Gastroesophageal sphincter (tissue), 4 donors: ENCODE measurements at regions not wholly inside any gene's neighbourhood (a gene's known extent, or its start where the extent isn't known, plus 50 kb on each side); places are given as distances from the start of the nearest gene placed in this dataset.
"Not testable (repeated sequence)": the region's sequence is repeated elsewhere in the genome, so short reads cannot be mapped to it uniquely, and the experiment has no call there.

Experiments used
- ATAC-seq: fragments of 150-250 bp; one replicate; pipeline ENCODE4 v1.9.1; 2016; ENCODE audit warnings: mild to moderate bottlenecking, moderate library complexity
- H3K27ac ChIP-seq, 4 donors: fragments of 200-600 bp; sonication (generic) in 3 of 4; 1 replicate in 3 of 4; 2 replicates in 1 of 4; pipeline ENCODE4 v1.5.1; 2016 to 2019
- H3K27me3 ChIP-seq: fragments of 200-600 bp; sonication (generic); one replicate; pipeline ENCODE4 v1.5.1; 2019
- H3K36me3 ChIP-seq, 2 donors: fragments of 200-600 bp; sonication (generic); one replicate each; pipeline ENCODE4 v1.5.1; 2019; ENCODE audit warnings: control low read depth in 1 of 2
- H3K4me1 ChIP-seq, 3 donors: fragments of 200-600 bp; sonication (generic); 1 replicate in 2 of 3; 2 replicates in 1 of 3; pipeline ENCODE4 v1.5.1; 2016 to 2019; ENCODE audit warnings: control low read depth in 2 of 3
- H3K4me3 ChIP-seq, 2 donors: fragments of 200-600 bp; sonication (generic); one replicate each; pipeline ENCODE4 v1.5.1; 2019; ENCODE audit warnings: mild to moderate bottlenecking in 1 of 2, moderate library complexity in 1 of 2
- H3K9me3 ChIP-seq, 3 donors: fragments of 200-600 bp; sonication (generic); one replicate each; pipeline ENCODE4 v1.5.1; 2017 to 2019; ENCODE audit warnings: control low read depth in 2 of 3
- CTCF ChIP-seq, 4 experiments: fragments of 200-600 bp in 2 of 4; fragments of 450-650 bp in 2 of 4; sonication (generic) in 1 of 4; IDR thresholded peaks; one replicate each; pipeline ENCODE4 v1.5.1; 2017 to 2019; ENCODE audit warnings: antibody characterized with exemption in 4 of 4, mild to moderate bottlenecking in 2 of 4, moderate library complexity in 2 of 4
- WGBS, 2 donors: methylation state at CpG; one replicate each; pipeline ENCODE4 v1.1.5; 2018; ENCODE audit warnings: low coverage in 1 of 2; 5-methylcytosine and 5-hydroxymethylcytosine counted together

DNA sequence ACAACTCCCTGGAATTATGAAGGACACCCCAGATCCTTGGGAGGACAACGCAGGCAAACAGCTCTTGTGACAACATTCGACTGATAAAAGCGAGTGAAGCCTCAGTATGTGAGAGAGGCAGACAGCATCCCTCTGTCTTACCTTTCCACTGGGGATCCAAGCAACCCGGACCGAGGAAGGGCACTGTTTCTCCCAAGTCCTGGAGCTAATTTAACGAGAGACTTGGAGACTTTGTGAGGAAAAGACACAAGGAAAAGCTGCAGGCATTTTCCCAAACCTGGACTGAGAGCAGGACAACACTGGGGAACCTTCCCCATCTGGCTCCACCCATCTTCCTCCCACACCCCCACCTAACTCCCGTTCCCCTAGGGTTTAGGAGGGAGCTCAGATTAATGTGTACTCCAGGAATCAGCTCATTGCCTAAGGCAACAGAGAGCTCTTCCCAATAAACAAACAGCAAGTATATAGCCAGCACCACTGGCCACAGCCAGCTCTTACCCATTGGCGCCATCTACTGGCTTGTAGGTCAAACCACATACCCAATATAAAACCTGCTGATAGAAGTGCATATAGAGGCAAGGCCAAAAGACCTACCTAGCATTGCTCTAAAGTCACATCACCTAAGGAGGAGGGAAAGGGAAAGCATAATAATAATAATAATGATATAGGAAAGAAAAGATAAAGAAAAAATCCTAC, 76.7 kb upstream of the NEK3 start:
- not testable (repeated sequence) for H3K27me3 ChIP-seq, H3K9me3 ChIP-seq, H3K27ac ChIP-seq, H3K36me3 ChIP-seq, H3K4me1 ChIP-seq
- TF ChIP-seq CTCF (IDR thresholded peaks at IDR 0.05), result peak; percentile 38 to 71 (median 55)
- ATAC-seq, result peak; percentile 90
- H3K4me3 ChIP-seq, result peak overlapping the region in 1 of 2 donors; percentile 14
- 20% methylated on average over 1 of the region's 8 CpGs; no CpG with 5 or more reads in 1 of the 2 donors for WGBS, 2 donors

- not testable (repeated sequence) for H3K27me3 ChIP-seq, H3K4me1 ChIP-seq, H3K9me3 ChIP-seq, H3K27ac ChIP-seq, ATAC-seq, H3K4me3 ChIP-seq, H3K36me3 ChIP-seq
- WGBS, 2 donors, result 25 to 78% methylated on average over 1 to 2 of the region's 3 CpGs
Measured at GRCh38 chr13:52234928-52235327, 75.5 kb upstream of the NEK3 start.

DNA sequence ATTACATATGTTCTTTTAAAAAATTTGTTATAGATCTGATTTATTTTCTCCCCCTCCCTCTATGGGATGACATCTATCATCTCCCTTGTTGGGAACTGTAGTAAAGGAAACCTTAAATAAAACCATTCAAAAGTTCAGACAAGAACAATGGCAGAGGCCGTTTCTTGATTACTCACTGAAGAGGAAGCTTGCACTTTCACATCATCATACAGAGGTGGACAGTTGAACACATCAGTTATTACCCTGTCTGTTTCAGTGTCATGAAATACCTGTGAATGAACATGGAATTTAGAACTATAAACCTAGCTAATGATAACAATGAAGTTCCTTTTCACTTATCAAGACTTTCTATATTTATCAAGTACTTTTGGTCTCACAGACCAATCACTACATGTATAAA, 63.7 kb upstream of the NEK3 start:
- H3K9me3 ChIP-seq, H3K4me1 ChIP-seq, ATAC-seq, H3K36me3 ChIP-seq, H3K27ac ChIP-seq, H3K4me3 ChIP-seq, H3K27me3 ChIP-seq: not testable (repeated sequence)
- 50 to 63% methylated on average over 1 of the region's 1 CpG for WGBS, 2 donors

- not testable (repeated sequence) for H3K36me3 ChIP-seq, ATAC-seq, H3K4me3 ChIP-seq, H3K27me3 ChIP-seq, H3K27ac ChIP-seq, H3K4me1 ChIP-seq, H3K9me3 ChIP-seq
- WGBS, 2 donors, result 89 to 100% methylated on average over 1 of the region's 1 CpG
Measured at GRCh38 chr13:52213920-52214319, 54.5 kb upstream of the NEK3 start.

DNA sequence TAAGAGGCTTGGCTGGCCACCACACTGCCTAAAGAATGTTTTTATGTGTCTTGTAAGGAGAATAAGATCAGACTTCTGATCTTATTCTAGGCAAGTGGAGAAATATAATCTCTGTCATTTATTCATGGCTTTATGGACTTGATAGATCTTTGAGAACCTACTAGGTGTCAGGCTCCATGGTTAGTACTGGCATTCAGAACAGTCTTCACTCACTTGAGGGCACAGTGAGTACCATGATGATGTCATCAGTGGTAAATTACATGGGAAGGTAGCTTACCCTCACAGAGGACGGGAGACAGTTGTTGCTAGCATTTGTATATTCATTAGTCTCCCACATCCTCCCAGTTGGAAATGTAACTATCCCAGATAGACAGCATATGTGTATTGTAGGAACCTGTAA, 53.5 kb upstream of the NEK3 start:
- WGBS, 2 donors, result 43% methylated on average over 1 of the region's 1 CpG; no CpG with 5 or more reads in 1 of the 2 donors
- ATAC-seq, H3K9me3 ChIP-seq, H3K4me3 ChIP-seq, H3K4me1 ChIP-seq, H3K27ac ChIP-seq, H3K27me3 ChIP-seq, H3K36me3 ChIP-seq: not testable (repeated sequence)

DNA sequence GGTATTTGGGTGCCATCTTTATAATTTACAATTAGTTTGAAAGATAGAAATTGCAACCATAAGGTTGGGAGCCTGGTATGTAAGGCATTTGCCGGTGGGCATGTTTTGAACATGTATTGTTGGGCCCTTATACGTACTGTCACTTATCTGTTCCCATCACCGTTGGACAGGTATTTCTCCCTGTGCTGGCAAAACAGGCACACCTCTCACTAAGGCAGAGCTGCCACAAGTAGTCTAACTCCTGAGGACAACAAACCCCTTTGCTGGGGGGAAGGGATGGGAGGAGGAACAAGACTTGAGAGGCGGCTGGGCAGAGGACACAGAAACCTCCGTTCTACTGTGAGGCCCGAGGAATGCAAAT, 52.0 kb upstream of the NEK3 start:
- H3K9me3 ChIP-seq, H3K27ac ChIP-seq, H3K27me3 ChIP-seq, H3K4me3 ChIP-seq, H3K36me3 ChIP-seq, ATAC-seq, H3K4me1 ChIP-seq: not testable (repeated sequence)
- 56 to 95% methylated on average over 4 of the region's 6 CpGs for WGBS, 2 donors

GRCh38 chr13:52210564-52211415, 51.4 kb upstream of the NEK3 start:
- not testable (repeated sequence) for ATAC-seq, H3K4me1 ChIP-seq, H3K36me3 ChIP-seq, H3K4me3 ChIP-seq, H3K9me3 ChIP-seq, H3K27me3 ChIP-seq, H3K27ac ChIP-seq
- 78% methylated on average over 3 of the region's 7 CpGs; no CpG with 5 or more reads in 1 of the 2 donors for WGBS, 2 donors
